ENCODE measurements at regions not wholly inside any gene's neighbourhood (a gene's known extent, or its start where the extent isn't known, plus 50 kb on each side); places are given as distances from the start of the nearest gene placed in this dataset.

DNA sequence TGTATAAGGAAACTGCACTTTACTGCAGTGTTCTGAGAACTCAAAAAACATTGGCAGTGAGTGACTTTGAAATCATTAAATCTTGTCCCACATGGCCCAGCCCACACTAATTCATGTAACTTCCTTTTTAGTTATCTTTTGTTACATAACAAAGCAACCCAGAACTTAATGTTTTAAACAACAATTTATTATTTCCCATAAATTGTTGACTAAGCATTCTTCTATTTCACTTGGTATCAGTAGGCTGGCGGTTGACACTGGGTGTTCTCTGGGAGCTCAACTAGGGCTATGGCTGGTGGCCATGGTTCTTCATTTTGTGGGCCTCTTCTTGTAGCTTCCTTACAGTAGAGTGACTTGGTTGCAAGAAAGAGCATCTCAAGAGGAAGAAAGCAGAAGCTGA lies 278.4 kb downstream of the RASEF start:
- no peaks in the 10 kb centered on the region for H3K36me3 ChIP-seq (ENCODE audit: control insufficient read depth, insufficient read depth, low read length)
- Mint-ChIP-seq H3K27ac (no peak overlapping the region), H3K9me3 (peaks cover 11% of the 10 kb centered on the region), H3K27me3 (ENCODE audit: insufficient read depth) (no peaks in the 10 kb centered on the region), H3K36me3 (ENCODE audit: low read depth) (peaks cover 11% of the 10 kb centered on the region), H3K4me1 (no peaks in the 10 kb centered on the region), H3K4me3 (no peak overlapping the region)
- peaks cover 8% of the 10 kb centered on the region for H3K9me3 ChIP-seq (ENCODE audit: control insufficient read depth, low read length)
- no peaks in the 10 kb centered on the region for H3K4me1 ChIP-seq (ENCODE audit: control insufficient read depth, insufficient read depth, low read length)
- 92% methylated on average over 1 of the region's 1 CpG; no CpG with 5 or more reads in 1 of the 2 experiments for WGBS, 2 experiments (ENCODE audit: insufficient coverage in 1 of 2, insufficient read length in 1 of 2)
- no peak overlapping the region for H3K27ac ChIP-seq (ENCODE audit: low read depth, low read length)
- H3K4me3 ChIP-seq (ENCODE audit: low read length), result no peak overlapping the region
- no peaks in the 10 kb centered on the region for H3K27me3 ChIP-seq (ENCODE audit: control insufficient read depth, insufficient read depth, low read length, poor library complexity, severe bottlenecking)
- TF ChIP-seq, protein P1, sequence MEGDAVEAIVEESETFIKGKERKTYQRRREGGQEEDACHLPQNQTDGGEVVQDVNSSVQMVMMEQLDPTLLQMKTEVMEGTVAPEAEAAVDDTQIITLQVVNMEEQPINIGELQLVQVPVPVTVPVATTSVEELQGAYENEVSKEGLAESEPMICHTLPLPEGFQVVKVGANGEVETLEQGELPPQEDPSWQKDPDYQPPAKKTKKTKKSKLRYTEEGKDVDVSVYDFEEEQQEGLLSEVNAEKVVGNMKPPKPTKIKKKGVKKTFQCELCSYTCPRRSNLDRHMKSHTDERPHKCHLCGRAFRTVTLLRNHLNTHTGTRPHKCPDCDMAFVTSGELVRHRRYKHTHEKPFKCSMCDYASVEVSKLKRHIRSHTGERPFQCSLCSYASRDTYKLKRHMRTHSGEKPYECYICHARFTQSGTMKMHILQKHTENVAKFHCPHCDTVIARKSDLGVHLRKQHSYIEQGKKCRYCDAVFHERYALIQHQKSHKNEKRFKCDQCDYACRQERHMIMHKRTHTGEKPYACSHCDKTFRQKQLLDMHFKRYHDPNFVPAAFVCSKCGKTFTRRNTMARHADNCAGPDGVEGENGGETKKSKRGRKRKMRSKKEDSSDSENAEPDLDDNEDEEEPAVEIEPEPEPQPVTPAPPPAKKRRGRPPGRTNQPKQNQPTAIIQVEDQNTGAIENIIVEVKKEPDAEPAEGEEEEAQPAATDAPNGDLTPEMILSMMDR (conservative IDR thresholded peaks at IDR 0.05), result no peak
- DNase-seq, result no peak
- no peak overlapping the region for H3K9ac ChIP-seq (ENCODE audit: extremely low read depth, low read length, poor library complexity, severe bottlenecking)

DNA sequence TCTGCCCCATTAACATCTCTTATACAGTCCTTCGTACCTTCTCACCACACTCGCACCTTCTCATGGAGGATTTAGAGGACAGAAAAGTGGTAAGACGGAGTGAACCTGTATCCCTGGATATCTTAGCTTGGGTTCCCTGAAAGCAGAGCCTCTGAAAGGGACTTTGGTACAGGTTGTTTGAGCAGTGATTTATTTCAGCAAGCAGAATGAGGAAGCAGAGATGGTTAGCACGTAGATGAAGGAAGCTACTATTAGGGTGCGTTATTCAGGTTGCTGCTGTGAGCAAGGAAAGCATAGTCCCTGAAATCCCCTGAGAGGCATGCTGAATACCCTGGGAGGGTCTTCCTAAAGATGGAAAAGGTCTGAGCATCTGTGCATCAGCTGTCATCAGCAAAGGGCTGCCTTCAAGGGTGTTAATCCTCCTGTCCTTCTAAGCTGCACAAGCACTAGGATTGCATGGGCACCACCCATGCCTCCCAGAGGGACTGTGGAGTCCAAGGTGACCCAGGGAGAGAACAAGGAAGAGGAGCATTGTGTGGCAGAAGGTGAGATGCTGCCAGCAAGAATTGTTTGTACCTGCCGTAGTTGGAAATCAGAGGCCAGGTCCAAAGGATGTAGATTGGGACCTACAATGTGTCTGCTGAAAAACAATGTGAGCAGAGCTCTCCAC lies 273.7 kb downstream of the RASEF start:
- Mint-ChIP-seq H3K4me3 (no peak overlapping the region), H3K9me3 (peaks cover 4% of the 10 kb centered on the region), H3K36me3 (ENCODE audit: low read depth) (peaks cover 10% of the 10 kb centered on the region), H3K4me1 (peaks cover 6% of the 10 kb centered on the region), H3K27me3 (ENCODE audit: insufficient read depth) (no peaks in the 10 kb centered on the region), H3K27ac (no peak overlapping the region)
- TF ChIP-seq, protein P1 (conservative IDR thresholded peaks at IDR 0.05), result no peak
- WGBS, 2 experiments (ENCODE audit: insufficient coverage in 1 of 2, insufficient read length in 1 of 2), result 92 to 100% methylated on average over 3 to 6 of the region's 6 CpGs
- DNase-seq, result no peak
- Histone ChIP-seq H3K9me3 (ENCODE audit: control insufficient read depth, low read length) (no peaks in the 10 kb centered on the region), H3K27ac (ENCODE audit: low read depth, low read length) (no peak overlapping the region), H3K9ac (ENCODE audit: extremely low read depth, low read length, poor library complexity, severe bottlenecking) (no peak overlapping the region), H3K27me3 (ENCODE audit: control insufficient read depth, insufficient read depth, low read length, poor library complexity, severe bottlenecking) (no peaks in the 10 kb centered on the region), H3K4me1 (ENCODE audit: control insufficient read depth, insufficient read depth, low read length) (peaks cover 6% of the 10 kb centered on the region), H3K4me3 (ENCODE audit: low read length) (no peak overlapping the region), H3K36me3 (ENCODE audit: control insufficient read depth, insufficient read depth, low read length) (no peaks in the 10 kb centered on the region)

DNA sequence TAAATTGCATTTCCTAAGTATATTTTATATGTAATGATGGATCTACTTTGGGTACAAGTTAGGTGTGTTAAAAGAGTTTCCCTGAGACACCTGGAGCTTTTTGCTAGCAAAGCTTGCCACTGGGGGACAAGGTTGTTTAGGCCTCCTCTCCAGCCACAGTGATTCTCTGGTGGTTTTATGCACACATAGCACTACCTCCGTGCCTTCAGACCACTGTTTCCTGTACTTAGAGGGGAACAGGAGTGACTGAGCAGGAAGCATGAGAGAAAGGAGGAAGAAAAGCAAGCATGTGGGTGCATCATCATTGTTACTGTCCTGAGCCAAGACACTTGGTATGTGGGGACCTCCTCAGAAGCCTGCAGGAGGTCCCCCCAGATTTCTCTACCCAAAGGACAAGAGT lies 272.1 kb downstream of the RASEF start:
- no peaks in the 10 kb centered on the region for H3K36me3 ChIP-seq (ENCODE audit: control insufficient read depth, insufficient read depth, low read length)
- Mint-ChIP-seq H3K4me1 (peaks cover 14% of the 10 kb centered on the region), H3K4me3 (no peak overlapping the region), H3K36me3 (ENCODE audit: low read depth) (peaks cover 10% of the 10 kb centered on the region), H3K27me3 (ENCODE audit: insufficient read depth) (no peaks in the 10 kb centered on the region), H3K9me3 (peaks cover 4% of the 10 kb centered on the region), H3K27ac (no peak overlapping the region)
- no peaks in the 10 kb centered on the region for H3K9me3 ChIP-seq (ENCODE audit: control insufficient read depth, low read length)
- no peak overlapping the region for H3K4me3 ChIP-seq (ENCODE audit: low read length)
- no peaks in the 10 kb centered on the region for H3K27me3 ChIP-seq (ENCODE audit: control insufficient read depth, insufficient read depth, low read length, poor library complexity, severe bottlenecking)
- TF ChIP-seq, protein P1 (conservative IDR thresholded peaks at IDR 0.05), result no peak
- no peak for DNase-seq
- no peak overlapping the region for H3K27ac ChIP-seq (ENCODE audit: low read depth, low read length)
- H3K4me1 ChIP-seq (ENCODE audit: control insufficient read depth, insufficient read depth, low read length), result peaks cover 6% of the 10 kb centered on the region
- H3K9ac ChIP-seq (ENCODE audit: extremely low read depth, low read length, poor library complexity, severe bottlenecking), result no peak overlapping the region
- 88% methylated on average over 1 of the region's 1 CpG; no CpG with 5 or more reads in 1 of the 2 experiments for WGBS, 2 experiments (ENCODE audit: insufficient coverage in 1 of 2, insufficient read length in 1 of 2)
